HEK293 (cell line): ENCODE measurements at regions not wholly inside any gene's neighbourhood (a gene's known extent, or its start where the extent isn't known, plus 50 kb on each side); places are given as distances from the start of the nearest gene placed in this dataset.

Experiments used
- CTCF ChIA-PET: fragments of 350-600 bp; formaldehyde crosslinking; extraction: SDS; loops from one replicate; lab custom pipeline; 2021; ENCODE audit warnings: antibody characterized with exemption; lab: Yijun Ruan, JAX
- POLR2A ChIA-PET: fragments of 300-600 bp; formaldehyde crosslinking; extraction: SDS; loops from one replicate; lab custom pipeline; 2020; ENCODE audit warnings: antibody characterized with exemption, inconsistent platforms; lab: Yijun Ruan, JAX
- H3K27ac ChIP-seq: fragments of 200-500 bp; sonication (Bioruptor generic); 2 replicates; pipeline ENCODE4 v1.5.1; 2014; ENCODE audit warnings: low read depth, low read length, control low read depth, inconsistent platforms; ENCODE audit errors: extremely low read depth
- H3K36me3 ChIP-seq, 2 experiments: fragments of 200-500 bp in 1 of 2; sonication (Bioruptor generic) in 1 of 2; 1 replicate in 1 of 2; 2 replicates in 1 of 2; pipeline ENCODE4 v1.5.1; 2014 to 2017; ENCODE audit warnings: inconsistent platforms in 2 of 2, low read length in 2 of 2; ENCODE audit not compliant: control insufficient read depth in 2 of 2, insufficient read depth in 1 of 2
- H3K4me1 ChIP-seq: fragments of 200-500 bp; sonication (Bioruptor generic); 2 replicates; pipeline ENCODE4 v1.5.1; 2014; ENCODE audit warnings: mild to moderate bottlenecking, low read length, inconsistent platforms; ENCODE audit not compliant: control insufficient read depth, insufficient read depth
- H3K4me3 ChIP-seq: 2 replicates; pipeline ENCODE4 v1.5.1; 2011; ENCODE audit warnings: low read depth, mild to moderate bottlenecking, control low read depth, low read length, moderate library complexity
- H3K9me3 ChIP-seq: fragments of 200-500 bp; sonication (Bioruptor generic); 2 replicates; pipeline ENCODE4 v1.5.1; 2014; ENCODE audit warnings: low read depth, low read length, inconsistent platforms; ENCODE audit not compliant: control insufficient read depth, insufficient read depth
- EGR2 ChIP-seq: fragments of 450-650 bp; formaldehyde crosslinking; IDR thresholded peaks from 2 replicates; pipeline ENCODE4 v1.5.1; 2016; ENCODE audit warnings: low read depth, missing biosample characterization, missing genetic modification characterization
- KLF10 ChIP-seq: fragments of 450-650 bp; IDR thresholded peaks from 2 replicates; pipeline ENCODE4 v1.5.1; 2018; ENCODE audit warnings: missing biosample characterization, mild to moderate bottlenecking, missing genetic modification characterization
- KLF17 ChIP-seq: fragments of 450-650 bp; formaldehyde crosslinking; IDR thresholded peaks from 2 replicates; pipeline ENCODE4 v1.5.1; 2016; ENCODE audit warnings: missing biosample characterization, missing genetic modification characterization
- OSR2 ChIP-seq: fragments of 450-650 bp; formaldehyde crosslinking; IDR thresholded peaks from 2 replicates; pipeline ENCODE4 v1.5.1; 2016; ENCODE audit warnings: missing biosample characterization, missing genetic modification characterization
- SALL2 ChIP-seq: fragments of 450-650 bp; formaldehyde crosslinking; IDR thresholded peaks from 2 replicates; pipeline ENCODE4 v1.5.0; 2017; ENCODE audit warnings: missing biosample characterization, mild to moderate bottlenecking, missing genetic modification characterization, borderline replicate concordance
- TRIM28 ChIP-seq: IDR thresholded peaks from 2 replicates; pipeline ENCODE4 v1.6.1; 2011; ENCODE audit warnings: low read length, control low read depth, borderline replicate concordance
- ZBTB11 ChIP-seq: fragments of 450-650 bp; formaldehyde crosslinking; conservative IDR thresholded peaks from 2 replicates; pipeline ENCODE4 v1.5.1; 2016; ENCODE audit warnings: low read depth, missing biosample characterization, missing genetic modification characterization
- ZBTB49 ChIP-seq: fragments of 450-650 bp; formaldehyde crosslinking; IDR thresholded peaks from 2 replicates; pipeline ENCODE4 v1.5.1; 2016; ENCODE audit warnings: missing biosample characterization, missing genetic modification characterization, low read depth
- ZNF133 ChIP-seq: fragments of 450-650 bp; formaldehyde crosslinking; IDR thresholded peaks from 2 replicates; pipeline ENCODE4 v1.5.1; 2016; ENCODE audit warnings: missing biosample characterization, missing genetic modification characterization
- ZNF280C ChIP-seq: fragments of 450-650 bp; formaldehyde crosslinking; IDR thresholded peaks from 2 replicates; pipeline ENCODE4 v1.5.1; 2016; ENCODE audit warnings: missing biosample characterization, missing genetic modification characterization
- ZNF391 ChIP-seq: fragments of 450-650 bp; formaldehyde crosslinking; IDR thresholded peaks from 2 replicates; pipeline ENCODE4 v1.5.1; 2016; ENCODE audit warnings: low read depth, missing biosample characterization, missing genetic modification characterization, borderline replicate concordance
- ZNF501 ChIP-seq: fragments of 450-650 bp; formaldehyde crosslinking; IDR thresholded peaks from 2 replicates; pipeline ENCODE4 v1.5.1; 2016; ENCODE audit warnings: missing biosample characterization, missing genetic modification characterization
- ZSCAN16 ChIP-seq: fragments of 450-650 bp; formaldehyde crosslinking; IDR thresholded peaks from 2 replicates; pipeline ENCODE4 v1.5.1; 2016; ENCODE audit warnings: missing biosample characterization, missing genetic modification characterization
- TF ChIP-seq, protein P1 (sequence below): fragments of 450-650 bp; formaldehyde crosslinking; IDR thresholded peaks from 2 replicates; pipeline ENCODE4 v1.5.1; 2016; ENCODE audit warnings: missing biosample characterization, missing genetic modification characterization
- TF ChIP-seq, protein P2 (sequence below): sonication (generic); formaldehyde crosslinking; IDR thresholded peaks from 2 replicates; pipeline ENCODE4 v1.8.1; 2022; ENCODE audit warnings: mild to moderate bottlenecking, moderate library complexity, missing genetic modification reagents
- TF ChIP-seq, protein P3 (sequence below): fragments of 450-650 bp; formaldehyde crosslinking; IDR thresholded peaks from 2 replicates; pipeline ENCODE4 v1.5.1; 2017; ENCODE audit warnings: missing biosample characterization, missing genetic modification characterization

GRCh38 chr11:19393941-19394340 lies 153.2 kb upstream of the E2F8 start:
- Histone ChIP-seq H3K27ac (no peak overlapping the region), H3K9me3 (no peaks in the 10 kb centered on the region), H3K36me3 (no peaks in the 10 kb centered on the region), H3K4me3 (no peak overlapping the region), H3K4me1 (peaks cover 4% of the 10 kb centered on the region; the same call in 1 of the 2 replicates)
- ChIA-PET POLR2A (no interaction called here), CTCF (interaction anchor here (0.7 kb wide), 1 partner anchor 737 kb away, joined by 3 read pairs; no protein-coding TSS in a partner anchor)
- TF ChIP-seq KLF17 (tag by site-specific recombination) = no peak
- no peak for TF ChIP-seq ZSCAN16
- no peak for TF ChIP-seq ZNF501 (tag by site-specific recombination)
- TF ChIP-seq, all 188 proteins: peak for 0

DNA sequence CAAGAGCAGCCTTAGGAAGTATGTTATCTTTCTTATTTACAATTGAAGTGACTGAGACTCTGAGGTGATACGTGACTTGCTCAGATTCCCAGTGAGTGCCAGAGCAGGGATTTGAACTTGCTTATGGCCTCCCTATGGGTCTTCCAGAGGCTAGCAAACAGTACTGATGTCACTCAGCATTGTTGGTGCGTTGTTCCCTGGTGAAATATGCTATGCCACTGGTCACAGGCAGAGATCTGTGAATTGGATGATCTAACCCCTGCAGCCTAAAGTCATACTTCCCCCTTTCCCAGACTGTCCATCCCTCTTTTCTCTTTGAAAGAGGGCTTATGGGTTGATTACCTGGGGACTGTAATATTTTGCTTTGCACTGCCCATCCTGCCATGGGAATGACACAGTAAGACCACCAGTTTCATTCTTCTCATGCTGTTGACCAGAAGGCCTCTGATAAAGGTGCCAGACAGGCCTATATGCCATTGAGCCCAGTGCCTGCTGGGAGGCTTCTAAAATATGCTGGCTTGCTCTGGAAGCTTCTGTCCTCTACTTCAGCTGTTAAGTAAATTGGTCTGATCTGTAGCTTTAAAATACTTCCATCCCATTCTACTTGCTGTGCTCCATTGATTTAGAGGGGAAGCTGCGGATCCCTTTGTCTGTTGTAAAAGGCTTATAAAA lies 152.2 kb upstream of the E2F8 start:
- ChIA-PET CTCF (interaction anchor here (0.7 kb wide), 1 partner anchor 738 kb away, joined by 3 read pairs; no protein-coding TSS in a partner anchor), POLR2A (no interaction called here)
- no peaks in the 10 kb centered on the region for H3K36me3 ChIP-seq
- no peak overlapping the region for H3K27ac ChIP-seq
- no peak for TF ChIP-seq ZNF391 (tag by site-specific recombination)
- no peak for TF ChIP-seq KLF10 (tag by site-specific recombination)
- no peak for TF ChIP-seq ZBTB49 (tag by site-specific recombination)
- TF ChIP-seq, protein P1, sequence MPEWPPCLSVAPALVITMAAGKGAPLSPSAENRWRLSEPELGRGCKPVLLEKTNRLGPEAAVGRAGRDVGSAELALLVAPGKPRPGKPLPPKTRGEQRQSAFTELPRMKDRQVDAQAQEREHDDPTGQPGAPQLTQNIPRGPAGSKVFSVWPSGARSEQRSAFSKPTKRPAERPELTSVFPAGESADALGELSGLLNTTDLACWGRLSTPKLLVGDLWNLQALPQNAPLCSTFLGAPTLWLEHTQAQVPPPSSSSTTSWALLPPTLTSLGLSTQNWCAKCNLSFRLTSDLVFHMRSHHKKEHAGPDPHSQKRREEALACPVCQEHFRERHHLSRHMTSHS (tag by site-specific recombination) = no peak
- no peak overlapping the region for H3K4me3 ChIP-seq
- H3K4me1 ChIP-seq = no peaks in the 10 kb centered on the region
- no peaks in the 10 kb centered on the region for H3K9me3 ChIP-seq

GRCh38 chr11:19392321-19392720 lies 151.6 kb upstream of the E2F8 start:
- Histone ChIP-seq H3K27ac (no peak overlapping the region), H3K9me3 (no peaks in the 10 kb centered on the region), H3K4me3 (no peak overlapping the region), H3K4me1 (no peaks in the 10 kb centered on the region), H3K36me3 (no peaks in the 10 kb centered on the region)
- ChIA-PET CTCF (no interaction called here), POLR2A (no interaction called here)
- TF ChIP-seq, protein P2, sequence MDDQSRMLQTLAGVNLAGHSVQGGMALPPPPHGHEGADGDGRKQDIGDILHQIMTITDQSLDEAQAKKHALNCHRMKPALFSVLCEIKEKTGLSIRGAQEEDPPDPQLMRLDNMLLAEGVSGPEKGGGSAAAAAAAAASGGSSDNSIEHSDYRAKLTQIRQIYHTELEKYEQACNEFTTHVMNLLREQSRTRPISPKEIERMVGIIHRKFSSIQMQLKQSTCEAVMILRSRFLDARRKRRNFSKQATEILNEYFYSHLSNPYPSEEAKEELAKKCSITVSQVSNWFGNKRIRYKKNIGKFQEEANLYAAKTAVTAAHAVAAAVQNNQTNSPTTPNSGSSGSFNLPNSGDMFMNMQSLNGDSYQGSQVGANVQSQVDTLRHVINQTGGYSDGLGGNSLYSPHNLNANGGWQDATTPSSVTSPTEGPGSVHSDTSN (CRISPR knock-in tag) = no peak
- TF ChIP-seq ZBTB11 (no peak), EGR2 (tag by site-specific recombination) (no peak), ZNF280C (tag by site-specific recombination) (no peak), TRIM28 (no peak), ZNF133 (no peak), SALL2 (tag by site-specific recombination) (no peak), OSR2 (tag by site-specific recombination) (no peak)
- TF ChIP-seq, protein P3, sequence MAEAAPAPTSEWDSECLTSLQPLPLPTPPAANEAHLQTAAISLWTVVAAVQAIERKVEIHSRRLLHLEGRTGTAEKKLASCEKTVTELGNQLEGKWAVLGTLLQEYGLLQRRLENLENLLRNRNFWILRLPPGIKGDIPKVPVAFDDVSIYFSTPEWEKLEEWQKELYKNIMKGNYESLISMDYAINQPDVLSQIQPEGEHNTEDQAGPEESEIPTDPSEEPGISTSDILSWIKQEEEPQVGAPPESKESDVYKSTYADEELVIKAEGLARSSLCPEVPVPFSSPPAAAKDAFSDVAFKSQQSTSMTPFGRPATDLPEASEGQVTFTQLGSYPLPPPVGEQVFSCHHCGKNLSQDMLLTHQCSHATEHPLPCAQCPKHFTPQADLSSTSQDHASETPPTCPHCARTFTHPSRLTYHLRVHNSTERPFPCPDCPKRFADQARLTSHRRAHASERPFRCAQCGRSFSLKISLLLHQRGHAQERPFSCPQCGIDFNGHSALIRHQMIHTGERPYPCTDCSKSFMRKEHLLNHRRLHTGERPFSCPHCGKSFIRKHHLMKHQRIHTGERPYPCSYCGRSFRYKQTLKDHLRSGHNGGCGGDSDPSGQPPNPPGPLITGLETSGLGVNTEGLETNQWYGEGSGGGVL (tag by site-specific recombination) = no peak
